H1 (cell line): ENCODE measurements at regions not wholly inside any gene's neighbourhood (a gene's known extent, or its start where the extent isn't known, plus 50 kb on each side); places are given as distances from the start of the nearest gene placed in this dataset.

Experiments used
- CTCF ChIA-PET: fragments of 300-600 bp; sonication (Branson Sonifier 250); formaldehyde crosslinking; loops from one replicate; lab custom pipeline; 2021; ENCODE audit not compliant: partially characterized antibody; lab: Charles Lee
- POLR2A ChIA-PET: fragments of 300-600 bp; sonication (Branson Sonifier 250); formaldehyde crosslinking; loops from one replicate; lab custom pipeline; 2021; ENCODE audit warnings: inconsistent platforms; ENCODE audit not compliant: partially characterized antibody; lab: Charles Lee
- DNase-seq, 2 experiments: peaks; one replicate each; pipeline versions ENCODE4 v3.0.0 to v3.0.0-alpha.2; 2010 to 2022; ENCODE audit warnings: low spot score in 2 of 2, low read depth in 1 of 2, mixed read lengths in 1 of 2
- FAIRE-seq: peaks from 2 replicates; lab custom pipeline; 2011; peaks lifted over from hg19 to GRCh38; lab: Jason Lieb, UNC
- H2AFZ ChIP-seq: 2 replicates; pipeline ENCODE4 v1.8.1; 2012; ENCODE audit warnings: low read length, inconsistent platforms
- H2AK5ac ChIP-seq: 2 replicates; pipeline ENCODE4 v1.6.1; 2013; ENCODE audit warnings: low read depth, low read length
- H2BK120ac ChIP-seq: replicated peaks from 2 replicates; pipeline ENCODE3; 2013; ENCODE audit warnings: low read depth, low read length, inconsistent platforms
- H2BK12ac ChIP-seq: 2 replicates; pipeline ENCODE4 v1.6.1; 2013; ENCODE audit warnings: low read depth, low read length
- H2BK15ac ChIP-seq: 2 replicates; pipeline ENCODE4 v1.6.1; 2013; ENCODE audit warnings: low read length
- H2BK20ac ChIP-seq: 2 replicates; pipeline ENCODE4 v1.6.1; 2013; ENCODE audit warnings: low read length
- H2BK5ac ChIP-seq: 2 replicates; pipeline ENCODE4 v1.6.1; 2013; ENCODE audit warnings: low read depth, low read length
- H3K14ac ChIP-seq: 2 replicates; pipeline ENCODE4 v1.6.1; 2013; ENCODE audit warnings: inconsistent platforms; ENCODE audit not compliant: insufficient read length
- H3K18ac ChIP-seq: 2 replicates; pipeline ENCODE4 v1.6.1; 2013; ENCODE audit warnings: low read length; ENCODE audit errors: extremely low read depth
- H3K23ac ChIP-seq: 2 replicates; pipeline ENCODE4 v1.6.1; 2013; ENCODE audit warnings: inconsistent platforms; ENCODE audit not compliant: insufficient read length
- H3K23me2 ChIP-seq: 2 replicates; pipeline ENCODE4 v1.6.1; 2013; ENCODE audit warnings: low read depth, low read length
- H3K27ac ChIP-seq: 2 replicates; pipeline ENCODE4 v1.6.1; 2011; ENCODE audit warnings: low read depth, low read length, inconsistent platforms
- H3K27me3 ChIP-seq, 4 experiments: replicated peaks in 1 of 4; 1 replicate in 1 of 4; 2 replicates in 3 of 4; pipeline versions ENCODE4 v1.6.1 to v1.8.1; 2011 to 2013; ENCODE audit warnings: low read length in 3 of 4, mild to moderate bottlenecking in 3 of 4, inconsistent platforms in 2 of 4, mixed read lengths in 2 of 4, moderate library complexity in 1 of 4; ENCODE audit not compliant: control insufficient read depth in 3 of 4, insufficient read depth in 3 of 4; ENCODE audit errors: extremely low read depth in 1 of 4
- H3K36me3 ChIP-seq, 4 experiments: 2 replicates each; pipeline versions ENCODE4 v1.6.1 to v1.8.1; 2011 to 2013; ENCODE audit warnings: mild to moderate bottlenecking in 4 of 4, low read length in 3 of 4, moderate library complexity in 2 of 4, control low read depth in 1 of 4, inconsistent platforms in 1 of 4; ENCODE audit not compliant: insufficient read depth in 4 of 4, control insufficient read depth in 2 of 4
- H3K4ac ChIP-seq: replicated peaks from 2 replicates; pipeline ENCODE3; 2013; ENCODE audit warnings: low read length, low read depth, mixed read lengths, inconsistent platforms; ENCODE audit not compliant: insufficient read length
- H3K4me1 ChIP-seq, 4 experiments: replicated peaks in 1 of 4; 1 replicate in 1 of 4; 2 replicates in 3 of 4; pipeline versions ENCODE4 v1.6.1 to v1.8.1; 2011 to 2013; ENCODE audit warnings: low read length in 3 of 4, inconsistent platforms in 2 of 4, mixed read lengths in 1 of 4; ENCODE audit not compliant: insufficient read depth in 4 of 4, control insufficient read depth in 3 of 4
- H3K4me2 ChIP-seq, 2 experiments: 2 replicates each; pipeline versions ENCODE4 v1.6.1 to v1.8.1; 2011 to 2013; ENCODE audit warnings: low read depth in 2 of 2, low read length in 2 of 2, control low read depth in 1 of 2, inconsistent platforms in 1 of 2, mild to moderate bottlenecking in 1 of 2; ENCODE audit not compliant: insufficient read depth in 1 of 2
- H3K4me3 ChIP-seq, 4 experiments: fragments of 200-600, 300-600 bp in 1 of 4; sonication (generic), shearing (Covaris generic), sonication (Bioruptor Twin) in 1 of 4; 2 replicates each; pipeline versions ENCODE4 v1.5.1 to v1.8.1; 2011 to 2016; ENCODE audit warnings: low read length in 4 of 4, low read depth in 3 of 4, control low read depth in 2 of 4, inconsistent platforms in 2 of 4, mild to moderate bottlenecking in 2 of 4, mixed read lengths in 1 of 4, moderate library complexity in 1 of 4; ENCODE audit not compliant: insufficient read depth in 2 of 4; ENCODE audit errors: extremely low read depth in 1 of 4
- H3K56ac ChIP-seq: replicated peaks from 2 replicates; pipeline ENCODE3; 2013; ENCODE audit warnings: low read depth, mild to moderate bottlenecking, mixed read lengths, low read length, inconsistent platforms; ENCODE audit not compliant: insufficient read length
- H3K79me1 ChIP-seq: 2 replicates; pipeline ENCODE4 v1.6.1; 2013; ENCODE audit warnings: low read depth, low read length, control low read depth
- H3K79me2 ChIP-seq, 2 experiments: 2 replicates each; pipeline versions ENCODE4 v1.6.1 to v1.8.1; 2012 to 2013; ENCODE audit warnings: low read length in 2 of 2, mild to moderate bottlenecking in 2 of 2, inconsistent platforms in 1 of 2; ENCODE audit not compliant: insufficient read depth in 2 of 2, control insufficient read depth in 1 of 2
- H3K9ac ChIP-seq, 4 experiments: replicated peaks in 1 of 4; 1 replicate in 1 of 4; 2 replicates in 3 of 4; pipeline versions ENCODE4 v1.6.1 to v1.8.1; 2011 to 2013; ENCODE audit warnings: low read depth in 3 of 4, low read length in 3 of 4, control low read depth in 2 of 4, mild to moderate bottlenecking in 2 of 4, moderate library complexity in 2 of 4, inconsistent platforms in 1 of 4; ENCODE audit errors: extremely low read depth in 1 of 4
- H3K9me3 ChIP-seq, 2 experiments: 2 replicates each; pipeline versions ENCODE4 v1.6.1 to v1.8.1; 2012 to 2013; ENCODE audit warnings: mild to moderate bottlenecking in 2 of 2, moderate library complexity in 2 of 2, control low read depth in 1 of 2, inconsistent platforms in 1 of 2, low read depth in 1 of 2, low read length in 1 of 2, mixed read lengths in 1 of 2; ENCODE audit not compliant: insufficient read depth in 2 of 2
- H4K20me1 ChIP-seq, 2 experiments: replicated peaks in 1 of 2; 2 replicates each; pipeline versions ENCODE3 to v1.8.1; 2011 to 2013; ENCODE audit warnings: inconsistent platforms in 2 of 2, low read length in 2 of 2, mild to moderate bottlenecking in 1 of 2; ENCODE audit not compliant: insufficient read depth in 2 of 2, control insufficient read depth in 1 of 2
- H4K5ac ChIP-seq: 2 replicates; pipeline ENCODE4 v1.6.1; 2013; ENCODE audit warnings: low read length, low read depth, mixed read lengths, inconsistent platforms; ENCODE audit not compliant: insufficient read length
- H4K8ac ChIP-seq: 2 replicates; pipeline ENCODE4 v1.8.0; 2013; ENCODE audit warnings: mild to moderate bottlenecking, moderate library complexity, low read length, inconsistent platforms; ENCODE audit not compliant: insufficient read depth; ENCODE audit errors: extremely low read depth
- H4K91ac ChIP-seq: replicated peaks from 2 replicates; pipeline ENCODE3; 2013; ENCODE audit warnings: low read length, mixed read lengths, inconsistent platforms; ENCODE audit not compliant: insufficient read length
- GABPA ChIP-seq: IDR thresholded peaks from 2 replicates; pipeline ENCODE4 v1.6.1; 2011; ENCODE audit warnings: mild to moderate bottlenecking, low read length, moderate library complexity, borderline replicate concordance; ENCODE audit not compliant: insufficient read depth
- RBBP5 ChIP-seq: IDR thresholded peaks from 2 replicates; pipeline ENCODE4 v1.7.1; 2012; ENCODE audit warnings: low read depth, mild to moderate bottlenecking, inconsistent platforms, low read length, moderate library complexity, borderline replicate concordance
- SRF ChIP-seq: IDR thresholded peaks from 2 replicates; pipeline ENCODE4 v1.6.1; 2011; ENCODE audit warnings: mild to moderate bottlenecking, low read depth, low read length, moderate library complexity
- ZNF274 ChIP-seq: IDR thresholded peaks from 2 replicates; pipeline ENCODE4 v1.7.0; 2012; ENCODE audit warnings: low read length, borderline replicate concordance; ENCODE audit errors: extremely low read depth

- CTCF ChIA-PET: interaction anchor here (0.5 kb wide), 1 partner anchor 1490 kb away, joined by 4 read pairs; no protein-coding TSS in a partner anchor
These were observed 577.5 kb downstream of the BCL11B start for GRCh38 chr14:98694541-98694940.

More at GRCh38 chr14:98694541-98694940, 577.5 kb downstream of the BCL11B start:
- H3K4me3 ChIP-seq: no peak overlapping the region
- H3K27ac ChIP-seq: no peak overlapping the region
- H2BK5ac ChIP-seq: no peak overlapping the region
- H2BK120ac ChIP-seq: no peak overlapping the region
- H3K27me3 ChIP-seq: no peaks in the 10 kb centered on the region
- H3K36me3 ChIP-seq: no peaks in the 10 kb centered on the region
- no peak overlapping the region for H3K14ac ChIP-seq
- H4K20me1 ChIP-seq: no peaks in the 10 kb centered on the region
- TF ChIP-seq RBBP5 (no peak), GABPA (no peak), ZNF274 (no peak), SRF (no peak)
- H2AK5ac ChIP-seq: no peak overlapping the region
- H2AFZ ChIP-seq: no peak overlapping the region
- no peak overlapping the region for H4K8ac ChIP-seq
- H3K23ac ChIP-seq: no peak overlapping the region
- no peaks in the 10 kb centered on the region for H3K4me1 ChIP-seq
- no peak overlapping the region for H2BK20ac ChIP-seq
- no peak overlapping the region for H4K91ac ChIP-seq
- H2BK15ac ChIP-seq: no peak overlapping the region
- H3K18ac ChIP-seq: no peak overlapping the region
- DNase-seq: no peak
- H3K79me2 ChIP-seq: no peaks in the 10 kb centered on the region
- no peaks in the 10 kb centered on the region for H3K79me1 ChIP-seq
- H3K56ac ChIP-seq: no peak overlapping the region
- H3K9ac ChIP-seq: no peak overlapping the region
- H3K4me2 ChIP-seq: no peak overlapping the region
- no peak overlapping the region for H4K5ac ChIP-seq
- POLR2A ChIA-PET: no interaction called here
- H2BK12ac ChIP-seq: no peak overlapping the region
- H3K23me2 ChIP-seq: peaks cover 2% of the 10 kb centered on the region
- no peak for FAIRE-seq
- H3K9me3 ChIP-seq: no peaks in the 10 kb centered on the region
- H3K4ac ChIP-seq: no peak overlapping the region
